CD4-positive, alpha-beta T cell (primary cell): ENCODE measurements at regions not wholly inside any gene's neighbourhood (a gene's known extent, or its start where the extent isn't known, plus 50 kb on each side); places are given as distances from the start of the nearest gene placed in this dataset.

ENCODE experiments used
- ATAC-seq: fragments of 200-7000 bp; cut with Tn5 transposase; one replicate; pipeline ENCODE4 v1.10.0; 2022; ENCODE audit warnings: mild to moderate bottlenecking; ENCODE audit not compliant: poor library complexity
- CTCF ChIA-PET: fragments of 350-600 bp; sonication (Branson Sonifier 250); formaldehyde crosslinking; loops from one replicate; lab custom pipeline; 2021; ENCODE audit warnings: antibody characterized with exemption, inconsistent platforms; lab: Charles Lee
- POLR2A ChIA-PET: fragments of 350-600 bp; sonication (Branson Sonifier 250); formaldehyde crosslinking; loops from one replicate; lab custom pipeline; 2021; ENCODE audit warnings: antibody characterized with exemption, inconsistent platforms; lab: Charles Lee
- DNase-seq, 14 experiments: peaks; one replicate each; pipeline ENCODE4 v3.0.0-alpha.2; 2013 to 2020; ENCODE audit warnings: mixed read lengths in 2 of 14
- H3K27ac ChIP-seq, 2 donors: one replicate each; pipeline versions ENCODE4 v1.5.1 to v1.7.0; 2013; ENCODE audit warnings: low read length in 2 of 2, low read depth in 1 of 2, mild to moderate bottlenecking in 1 of 2
- H3K27me3 ChIP-seq, 2 experiments: 1 replicate in 1 of 2; 2 replicates in 1 of 2; pipeline versions ENCODE4 v1.6.1 to v1.7.0; 2013; ENCODE audit warnings: low read length in 2 of 2, control low read depth in 1 of 2, mild to moderate bottlenecking in 1 of 2, moderate library complexity in 1 of 2; ENCODE audit not compliant: insufficient read depth in 2 of 2, control insufficient read depth in 1 of 2
- H3K36me3 ChIP-seq: one replicate; pipeline ENCODE4 v1.6.1; 2013; ENCODE audit warnings: low read length, control low read depth; ENCODE audit not compliant: insufficient read depth
- H3K4me1 ChIP-seq: one replicate; pipeline ENCODE4 v1.6.1; 2013; ENCODE audit warnings: low read length, control low read depth; ENCODE audit not compliant: insufficient read depth
- H3K4me3 ChIP-seq: one replicate; pipeline ENCODE4 v1.5.1; 2013; ENCODE audit warnings: mild to moderate bottlenecking, low read length, moderate library complexity
- H3K9me3 ChIP-seq, 2 experiments: 1 replicate in 1 of 2; 2 replicates in 1 of 2; pipeline versions ENCODE4 v1.6.1 to v1.7.0; 2013; ENCODE audit warnings: low read length in 2 of 2, mild to moderate bottlenecking in 2 of 2, control low read depth in 1 of 2, moderate library complexity in 1 of 2; ENCODE audit not compliant: control insufficient read depth in 1 of 2, insufficient read depth in 1 of 2
- H3K27ac Mint-ChIP-seq: one replicate; pipeline ENCODE4 v1.8.0; 2020; ENCODE audit warnings: mixed read lengths
- H3K27me3 Mint-ChIP-seq: one replicate; pipeline ENCODE4 v1.8.0; 2021; ENCODE audit warnings: mixed read lengths
- H3K36me3 Mint-ChIP-seq: one replicate; pipeline ENCODE4 v1.8.0; 2021; ENCODE audit warnings: low read depth, mixed read lengths
- H3K4me1 Mint-ChIP-seq: one replicate; pipeline ENCODE4 v1.8.0; 2021; ENCODE audit warnings: low read depth, mixed read lengths
- H3K4me3 Mint-ChIP-seq: one replicate; pipeline ENCODE4 v1.8.0; 2020; ENCODE audit warnings: mild to moderate bottlenecking, mixed read lengths
- H3K9me3 Mint-ChIP-seq: one replicate; pipeline ENCODE4 v1.8.0; 2020; ENCODE audit warnings: mixed read lengths
- intact Hi-C, 2 experiments: fragments of 100-400 bp; cut with DNase I in 1 of 2; cut with micrococcal nuclease in 1 of 2; formaldehyde crosslinking; loops; one replicate each; pipeline versions ENCODE4 v1.15.1 to v1.9.0; 2023 to 2025; cut with DNase I, micrococcal nuclease
- TF ChIP-seq, protein P1 (sequence below): fragments of 200-600 bp; IDR thresholded peaks from one replicate; pipeline ENCODE4 v1.8.0; 2022; ENCODE audit warnings: antibody characterized with exemption, mild to moderate bottlenecking

DNA sequence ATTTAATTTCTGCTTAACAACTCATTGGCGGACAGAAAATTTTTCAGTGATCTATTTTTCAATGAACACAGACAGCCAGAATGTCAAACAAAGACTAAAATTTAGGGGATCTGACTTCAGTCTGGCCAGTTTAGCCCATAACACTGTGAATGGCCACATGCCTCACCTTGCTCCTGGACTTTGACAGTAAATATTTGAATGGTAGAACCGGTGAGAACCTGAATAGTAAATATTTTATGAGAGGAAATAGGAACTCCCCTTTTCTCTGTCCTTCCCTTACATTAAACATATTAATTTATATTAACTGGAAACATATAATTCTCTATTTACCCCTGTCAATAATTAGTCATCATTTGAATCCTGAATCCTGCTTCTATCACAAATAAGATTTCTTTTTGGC, 942.1 kb downstream of the KCNJ2 start:
- ATAC-seq = no peak
- Histone ChIP-seq H3K27me3 (no peaks in the 10 kb centered on the region), H3K27ac (no peak overlapping the region), H3K4me3 (no peak overlapping the region), H3K4me1 (no peaks in the 10 kb centered on the region), H3K36me3 (no peaks in the 10 kb centered on the region), H3K9me3 (no peaks in the 10 kb centered on the region)
- ChIA-PET CTCF (interaction anchor here (0.6 kb wide), 1 partner anchor 523 kb away, joined by 3 read pairs; no protein-coding TSS in a partner anchor), POLR2A (no interaction called here)
- Mint-ChIP-seq H3K27me3 (no peaks in the 10 kb centered on the region), H3K4me3 (no peak overlapping the region), H3K36me3 (no peaks in the 10 kb centered on the region), H3K4me1 (no peaks in the 10 kb centered on the region), H3K27ac (no peak overlapping the region), H3K9me3 (peaks cover 4% of the 10 kb centered on the region)
- intact Hi-C loops = loop anchor here in 1 of 2 experiments (1.0 kb wide), 1 partner anchor 8 kb away; no protein-coding TSS in a partner anchor
- no peak for DNase-seq
- TF ChIP-seq, protein P1, sequence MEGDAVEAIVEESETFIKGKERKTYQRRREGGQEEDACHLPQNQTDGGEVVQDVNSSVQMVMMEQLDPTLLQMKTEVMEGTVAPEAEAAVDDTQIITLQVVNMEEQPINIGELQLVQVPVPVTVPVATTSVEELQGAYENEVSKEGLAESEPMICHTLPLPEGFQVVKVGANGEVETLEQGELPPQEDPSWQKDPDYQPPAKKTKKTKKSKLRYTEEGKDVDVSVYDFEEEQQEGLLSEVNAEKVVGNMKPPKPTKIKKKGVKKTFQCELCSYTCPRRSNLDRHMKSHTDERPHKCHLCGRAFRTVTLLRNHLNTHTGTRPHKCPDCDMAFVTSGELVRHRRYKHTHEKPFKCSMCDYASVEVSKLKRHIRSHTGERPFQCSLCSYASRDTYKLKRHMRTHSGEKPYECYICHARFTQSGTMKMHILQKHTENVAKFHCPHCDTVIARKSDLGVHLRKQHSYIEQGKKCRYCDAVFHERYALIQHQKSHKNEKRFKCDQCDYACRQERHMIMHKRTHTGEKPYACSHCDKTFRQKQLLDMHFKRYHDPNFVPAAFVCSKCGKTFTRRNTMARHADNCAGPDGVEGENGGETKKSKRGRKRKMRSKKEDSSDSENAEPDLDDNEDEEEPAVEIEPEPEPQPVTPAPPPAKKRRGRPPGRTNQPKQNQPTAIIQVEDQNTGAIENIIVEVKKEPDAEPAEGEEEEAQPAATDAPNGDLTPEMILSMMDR = no peak

DNA sequence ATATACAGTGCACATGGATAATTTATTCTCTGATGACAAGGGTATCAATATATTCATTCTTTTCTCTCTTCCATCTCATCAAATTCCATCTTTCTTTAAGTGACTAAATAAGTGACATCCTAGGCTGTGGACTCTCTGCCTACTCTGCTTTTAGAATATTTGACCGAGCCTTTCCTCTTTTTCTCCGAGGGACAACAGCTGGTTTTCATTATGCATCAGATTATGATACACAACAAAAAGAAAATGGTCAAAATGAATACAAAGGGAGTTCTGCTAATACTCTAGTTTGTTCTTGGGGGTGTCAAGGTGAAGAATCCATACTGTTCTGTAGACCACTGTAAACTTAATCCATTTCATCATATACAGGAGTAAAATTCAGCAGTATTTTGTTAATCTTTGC, 942.6 kb downstream of the KCNJ2 start:
- H3K36me3 Mint-ChIP-seq = no peaks in the 10 kb centered on the region
- H3K4me1 Mint-ChIP-seq = no peaks in the 10 kb centered on the region
- Histone ChIP-seq H3K9me3 (no peaks in the 10 kb centered on the region), H3K27me3 (no peaks in the 10 kb centered on the region), H3K36me3 (no peaks in the 10 kb centered on the region), H3K27ac (no peak overlapping the region), H3K4me1 (no peaks in the 10 kb centered on the region), H3K4me3 (no peak overlapping the region)
- no peak for DNase-seq
- intact Hi-C loops = loop anchor here in 1 of 2 experiments (1.0 kb wide), 1 partner anchor 7 kb away; no protein-coding TSS in a partner anchor
- ChIA-PET CTCF (no interaction called here), POLR2A (no interaction called here)
- no peak overlapping the region for H3K27ac Mint-ChIP-seq
- TF ChIP-seq, protein P1 = no peak
- H3K4me3 Mint-ChIP-seq = no peak overlapping the region
- no peaks in the 10 kb centered on the region for H3K27me3 Mint-ChIP-seq
- H3K9me3 Mint-ChIP-seq = peaks cover 4% of the 10 kb centered on the region
- ATAC-seq = no peak

DNA sequence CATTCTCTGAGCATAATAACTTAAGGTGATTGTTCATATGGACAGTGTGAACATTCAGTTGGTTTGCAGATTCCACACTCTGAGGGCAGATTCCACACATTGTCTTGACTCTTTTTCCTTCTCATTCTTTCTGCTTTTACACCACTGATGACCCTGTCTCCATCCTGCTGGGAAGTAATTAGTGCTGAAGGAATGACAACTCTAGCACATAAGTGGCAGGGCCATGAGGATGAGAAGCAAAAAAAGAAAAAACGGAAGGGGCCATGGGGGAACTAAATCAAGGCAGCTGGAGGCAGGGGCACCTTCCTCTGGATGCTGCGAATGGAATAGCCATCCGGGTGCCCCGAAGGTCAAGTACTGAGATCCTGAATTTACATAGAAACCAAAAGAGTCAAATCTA, 944.0 kb downstream of the KCNJ2 start:
- intact Hi-C loops = no loop called here
- no peaks in the 10 kb centered on the region for H3K4me1 Mint-ChIP-seq
- Histone ChIP-seq H3K4me3 (no peak overlapping the region), H3K27me3 (no peaks in the 10 kb centered on the region), H3K9me3 (no peaks in the 10 kb centered on the region), H3K4me1 (no peaks in the 10 kb centered on the region), H3K36me3 (no peaks in the 10 kb centered on the region), H3K27ac (no peak overlapping the region)
- no peak for ATAC-seq
- TF ChIP-seq, protein P1 = no peak
- H3K27ac Mint-ChIP-seq = no peak overlapping the region
- H3K4me3 Mint-ChIP-seq = no peak overlapping the region
- POLR2A ChIA-PET = no interaction called here
- H3K27me3 Mint-ChIP-seq = no peaks in the 10 kb centered on the region
- DNase-seq = no peak
- peaks cover 4% of the 10 kb centered on the region for H3K9me3 Mint-ChIP-seq
- CTCF ChIA-PET = no interaction called here
- no peaks in the 10 kb centered on the region for H3K36me3 Mint-ChIP-seq
